CD14-positive monocyte (primary cell): ENCODE measurements at regions not wholly inside any gene's neighbourhood (a gene's known extent, or its start where the extent isn't known, plus 50 kb on each side); places are given as distances from the start of the nearest gene placed in this dataset.

ENCODE experiments used
- DNase-seq, 3 donors: peaks; one replicate each; pipeline ENCODE4 v3.0.0-alpha.2; 2011 to 2022
- H2AFZ ChIP-seq: 2 replicates; pipeline ENCODE4 v1.6.0; 2012; ENCODE audit warnings: mild to moderate bottlenecking, low read depth, low read length, inconsistent platforms; ENCODE audit not compliant: insufficient read depth, poor library complexity, severe bottlenecking
- H3K27ac ChIP-seq, 2 donors: 1 replicate in 1 of 2; 2 replicates in 1 of 2; pipeline ENCODE4 v1.5.1; 2012 to 2013; ENCODE audit warnings: low read length in 2 of 2, control low read depth in 1 of 2, inconsistent platforms in 1 of 2, low read depth in 1 of 2, mild to moderate bottlenecking in 1 of 2
- H3K27me3 ChIP-seq, 2 donors: one replicate each; pipeline versions ENCODE4 v1.6.0 to v1.6.1; 2011 to 2013; ENCODE audit warnings: low read length in 2 of 2; ENCODE audit not compliant: control insufficient read depth in 2 of 2, insufficient read depth in 2 of 2
- H3K36me3 ChIP-seq, 2 donors: replicated peaks in 1 of 2; 1 replicate in 1 of 2; 2 replicates in 1 of 2; pipeline versions ENCODE4 v1.5.1 to v1.6.1; 2012 to 2013; ENCODE audit warnings: low read length in 2 of 2, control low read depth in 1 of 2, inconsistent platforms in 1 of 2, mild to moderate bottlenecking in 1 of 2; ENCODE audit not compliant: insufficient read depth in 2 of 2, control insufficient read depth in 1 of 2
- H3K4me1 ChIP-seq, 2 donors: 1 replicate in 1 of 2; 2 replicates in 1 of 2; pipeline versions ENCODE4 v1.5.1 to v1.6.1; 2012 to 2013; ENCODE audit warnings: low read length in 2 of 2, control low read depth in 1 of 2, inconsistent platforms in 1 of 2, mild to moderate bottlenecking in 1 of 2, moderate library complexity in 1 of 2; ENCODE audit not compliant: insufficient read depth in 2 of 2, control insufficient read depth in 1 of 2
- H3K4me2 ChIP-seq: replicated peaks from 2 replicates; pipeline ENCODE3; 2012; ENCODE audit warnings: low read length, moderate library complexity, mild to moderate bottlenecking; ENCODE audit not compliant: poor library complexity, severe bottlenecking; ENCODE audit errors: extremely low read depth
- H3K4me3 ChIP-seq, 3 experiments: fragments of 200-600 bp in 1 of 3; sonication (generic) in 1 of 3; replicated peaks in 1 of 3; 1 replicate in 2 of 3; 2 replicates in 1 of 3; pipeline ENCODE4 v1.5.1; 2011 to 2013; ENCODE audit warnings: low read length in 3 of 3, mild to moderate bottlenecking in 3 of 3, control low read depth in 2 of 3, low read depth in 2 of 3, inconsistent platforms in 1 of 3, moderate library complexity in 1 of 3
- H3K79me2 ChIP-seq: 2 replicates; pipeline ENCODE4 v1.6.0; 2012; ENCODE audit warnings: mild to moderate bottlenecking, control low read depth, inconsistent platforms, low read length, moderate library complexity; ENCODE audit not compliant: insufficient read depth
- H3K9ac ChIP-seq: 2 replicates; pipeline ENCODE4 v1.6.0; 2017; ENCODE audit warnings: low read length, mild to moderate bottlenecking; ENCODE audit not compliant: insufficient read depth, poor library complexity, severe bottlenecking
- H3K9me3 ChIP-seq, 2 donors: replicated peaks in 1 of 2; 1 replicate in 1 of 2; 2 replicates in 1 of 2; pipeline versions ENCODE4 v1.5.1 to v1.6.1; 2012 to 2013; ENCODE audit warnings: low read length in 2 of 2, control low read depth in 1 of 2; ENCODE audit not compliant: control insufficient read depth in 1 of 2, insufficient read depth in 1 of 2
- H4K20me1 ChIP-seq: 2 replicates; pipeline ENCODE4 v1.6.0; 2012; ENCODE audit warnings: mild to moderate bottlenecking, low read length, control low read depth, moderate library complexity; ENCODE audit not compliant: insufficient read depth
- H3K27ac Mint-ChIP-seq, 7 donors: one replicate each; pipeline ENCODE4 v1.8.0; 2020; ENCODE audit warnings: mild to moderate bottlenecking in 7 of 7, mixed read lengths in 7 of 7, moderate library complexity in 6 of 7, inconsistent platforms in 2 of 7
- H3K27me3 Mint-ChIP-seq, 3 donors: one replicate each; pipeline ENCODE4 v1.8.0; 2021 to 2022; ENCODE audit warnings: low read depth in 3 of 3, mild to moderate bottlenecking in 3 of 3, mixed read lengths in 3 of 3, moderate library complexity in 3 of 3, inconsistent platforms in 1 of 3
- H3K36me3 Mint-ChIP-seq, 2 donors: one replicate each; pipeline ENCODE4 v1.8.0; 2020; ENCODE audit warnings: mixed read lengths in 2 of 2, inconsistent platforms in 1 of 2, mild to moderate bottlenecking in 1 of 2
- H3K4me1 Mint-ChIP-seq: one replicate; pipeline ENCODE4 v1.8.0; 2020; ENCODE audit warnings: mild to moderate bottlenecking, mixed read lengths
- H3K4me3 Mint-ChIP-seq, 2 donors: one replicate each; pipeline ENCODE4 v1.8.0; 2020; ENCODE audit warnings: mild to moderate bottlenecking in 2 of 2, mixed read lengths in 2 of 2, moderate library complexity in 1 of 2
- H3K9me3 Mint-ChIP-seq, 7 donors: one replicate each; pipeline ENCODE4 v1.8.0; 2020 to 2022; ENCODE audit warnings: mixed read lengths in 7 of 7, mild to moderate bottlenecking in 6 of 7, moderate library complexity in 6 of 7, inconsistent platforms in 2 of 7
- WGBS: methylation state at CpG from one replicate; pipeline ENCODE4 v1.1.5; 2013; ENCODE audit warnings: missing lambda C conversion rate; ENCODE audit not compliant: insufficient coverage; 5-methylcytosine and 5-hydroxymethylcytosine counted together
- intact Hi-C, 2 donors: fragments of 100-400 bp; cut with micrococcal nuclease; formaldehyde crosslinking; loops; one replicate each; pipeline versions ENCODE4 v1.15.0 to v1.15.1; 2023
- TF ChIP-seq, protein P1 (sequence below): fragments of 200-600 bp; IDR thresholded peaks from one replicate; pipeline ENCODE4 v1.8.0; 2022; ENCODE audit warnings: antibody characterized with exemption, mild to moderate bottlenecking

DNA sequence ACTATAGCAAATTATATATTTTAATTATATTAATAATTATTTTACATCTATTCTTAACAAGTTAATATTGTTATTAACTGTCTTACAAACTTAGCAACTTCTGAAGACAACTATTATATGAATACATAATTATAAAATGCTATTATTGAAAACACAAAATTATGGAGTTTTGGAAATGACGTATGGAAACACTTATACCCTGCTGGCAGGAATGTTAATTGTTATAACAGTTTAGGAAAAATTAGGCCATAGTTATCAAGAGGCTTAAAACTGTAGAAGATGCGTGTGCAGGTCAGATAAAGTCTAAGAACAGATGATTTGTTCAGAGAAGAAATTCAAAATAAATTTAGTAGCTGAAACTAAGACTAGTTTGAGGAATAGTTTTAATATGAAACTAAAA is 211.7 kb downstream of the FAT4 start:
- Histone ChIP-seq H3K79me2 (no peaks in the 10 kb centered on the region), H3K27me3 (no peaks in the 10 kb centered on the region), H4K20me1 (no peaks in the 10 kb centered on the region), H3K36me3 (no peaks in the 10 kb centered on the region), H3K27ac (no peak overlapping the region), H2AFZ (no peak overlapping the region), H3K9ac (no peak overlapping the region), H3K4me1 (no peaks in the 10 kb centered on the region), H3K9me3 (peaks cover 0 to 6% of the 10 kb centered on the region in 2 donors), H3K4me2 (no peak overlapping the region), H3K4me3 (no peak overlapping the region)
- no peak for DNase-seq
- H3K27ac Mint-ChIP-seq: no peak overlapping the region
- H3K4me1 Mint-ChIP-seq: no peaks in the 10 kb centered on the region
- intact Hi-C loops: no loop called here
- H3K27me3 Mint-ChIP-seq: peaks cover 0 to 1% (median 0%) of the 10 kb centered on the region in 3 donors
- H3K36me3 Mint-ChIP-seq: no peaks in the 10 kb centered on the region
- TF ChIP-seq, protein P1, sequence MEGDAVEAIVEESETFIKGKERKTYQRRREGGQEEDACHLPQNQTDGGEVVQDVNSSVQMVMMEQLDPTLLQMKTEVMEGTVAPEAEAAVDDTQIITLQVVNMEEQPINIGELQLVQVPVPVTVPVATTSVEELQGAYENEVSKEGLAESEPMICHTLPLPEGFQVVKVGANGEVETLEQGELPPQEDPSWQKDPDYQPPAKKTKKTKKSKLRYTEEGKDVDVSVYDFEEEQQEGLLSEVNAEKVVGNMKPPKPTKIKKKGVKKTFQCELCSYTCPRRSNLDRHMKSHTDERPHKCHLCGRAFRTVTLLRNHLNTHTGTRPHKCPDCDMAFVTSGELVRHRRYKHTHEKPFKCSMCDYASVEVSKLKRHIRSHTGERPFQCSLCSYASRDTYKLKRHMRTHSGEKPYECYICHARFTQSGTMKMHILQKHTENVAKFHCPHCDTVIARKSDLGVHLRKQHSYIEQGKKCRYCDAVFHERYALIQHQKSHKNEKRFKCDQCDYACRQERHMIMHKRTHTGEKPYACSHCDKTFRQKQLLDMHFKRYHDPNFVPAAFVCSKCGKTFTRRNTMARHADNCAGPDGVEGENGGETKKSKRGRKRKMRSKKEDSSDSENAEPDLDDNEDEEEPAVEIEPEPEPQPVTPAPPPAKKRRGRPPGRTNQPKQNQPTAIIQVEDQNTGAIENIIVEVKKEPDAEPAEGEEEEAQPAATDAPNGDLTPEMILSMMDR: no peak
- H3K9me3 Mint-ChIP-seq: peaks cover 0 to 9% (median 2%) of the 10 kb centered on the region in 7 donors
- H3K4me3 Mint-ChIP-seq: no peak overlapping the region
- 80% methylated on average over 2 of the region's 2 CpGs for WGBS

DNA sequence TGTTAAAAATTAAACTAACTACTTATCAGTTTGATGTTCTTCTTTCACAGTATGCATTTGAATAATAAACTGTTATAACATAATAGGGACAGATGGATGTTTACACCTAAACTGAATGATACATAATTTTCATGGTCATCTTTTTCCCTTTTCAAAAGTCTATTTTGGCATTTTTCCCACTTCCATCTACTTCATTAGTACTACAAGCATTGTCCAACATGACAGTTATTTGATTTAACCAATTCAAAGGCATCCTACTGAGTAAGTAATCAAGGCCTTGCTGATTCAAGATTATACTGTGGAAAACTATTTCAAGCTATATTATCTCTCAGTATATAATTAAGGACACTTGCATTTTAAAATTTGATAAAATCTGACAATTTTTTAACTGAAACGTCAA is 212.9 kb downstream of the FAT4 start:
- Histone ChIP-seq H4K20me1 (no peaks in the 10 kb centered on the region), H3K4me1 (no peaks in the 10 kb centered on the region), H2AFZ (no peak overlapping the region), H3K79me2 (no peaks in the 10 kb centered on the region), H3K27ac (no peak overlapping the region), H3K9me3 (peaks cover 0 to 3% of the 10 kb centered on the region in 2 donors), H3K4me2 (no peak overlapping the region), H3K27me3 (no peaks in the 10 kb centered on the region), H3K36me3 (no peaks in the 10 kb centered on the region), H3K9ac (no peak overlapping the region), H3K4me3 (no peak overlapping the region)
- no peak for DNase-seq
- TF ChIP-seq, protein P1: no peak
- Mint-ChIP-seq H3K27me3 (peaks cover 0 to 1% (median 0%) of the 10 kb centered on the region in 3 donors), H3K27ac (no peak overlapping the region), H3K36me3 (no peaks in the 10 kb centered on the region), H3K4me3 (no peak overlapping the region), H3K9me3 (peaks cover 0 to 9% (median 2%) of the 10 kb centered on the region in 7 donors), H3K4me1 (no peaks in the 10 kb centered on the region)
- intact Hi-C loops: no loop called here
- WGBS: no CpG with 5 or more reads among the region's 1 CpG
